ENCODE measurements at regions not wholly inside any gene's neighbourhood (a gene's known extent, or its start where the extent isn't known, plus 50 kb on each side); places are given as distances from the start of the nearest gene placed in this dataset.

DNA sequence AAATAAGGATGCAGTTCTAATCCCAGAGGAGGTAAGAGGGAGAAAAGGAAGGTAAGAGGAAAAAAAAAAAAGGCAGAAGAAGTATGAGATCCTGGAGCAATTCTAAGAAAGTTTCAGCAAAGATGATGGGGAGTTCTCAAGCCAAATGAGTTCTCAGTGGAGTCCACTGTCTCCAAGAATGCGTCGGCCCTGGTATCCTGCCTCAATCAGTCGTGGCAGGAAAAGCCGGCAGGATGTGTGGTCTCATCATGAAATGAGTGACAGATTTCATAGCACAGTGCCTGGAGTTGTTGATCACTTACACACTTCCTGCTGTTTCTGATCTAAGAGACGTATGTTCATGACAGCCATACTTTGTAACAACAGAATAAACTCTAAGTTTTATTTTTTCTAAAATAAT, 554.9 kb downstream of the NXPH1 start:
- TF ChIP-seq CTCF (IDR thresholded peaks at IDR 0.05) (no peak), EZH2 (IDR thresholded peaks at IDR 0.05) (no peak)
